Fibroblast of lung (primary cell): ENCODE measurements at regions not wholly inside any gene's neighbourhood (a gene's known extent, or its start where the extent isn't known, plus 50 kb on each side); places are given as distances from the start of the nearest gene placed in this dataset.

ENCODE experiments used
- CTCF ChIP-seq, 2 donors: IDR thresholded peaks in 1 of 2; conservative IDR thresholded peaks in 1 of 2; 1 replicate in 1 of 2; 2 replicates in 1 of 2; pipeline ENCODE4 v1.5.1; 2011 to 2012; ENCODE audit warnings: low read length in 2 of 2, control low read depth in 1 of 2, inconsistent platforms in 1 of 2, low read depth in 1 of 2, mild to moderate bottlenecking in 1 of 2
- EZH2 ChIP-seq: IDR thresholded peaks from 2 replicates; pipeline ENCODE4 v1.5.1; 2012; ENCODE audit warnings: low read length, control low read depth, mild to moderate bottlenecking; ENCODE audit errors: missing control alignments

GRCh38 chr3:59319442-59319841, 269.6 kb upstream of the CFAP20DC start:
- TF ChIP-seq CTCF (conservative IDR thresholded peaks at IDR 0.05 in 1 of 2, IDR thresholded peaks at IDR 0.05 in 1 of 2; ENCODE audit: low read depth in 1 of 2, low read length in 2 of 2) = no peak
- no peak for TF ChIP-seq EZH2
